Lower leg skin (tissue), 3 donors: ENCODE measurements at regions not wholly inside any gene's neighbourhood (a gene's known extent, or its start where the extent isn't known, plus 50 kb on each side); places are given as distances from the start of the nearest gene placed in this dataset.

Source experiments
- CTCF ChIP-seq, 3 donors: fragments of 450-650 bp; IDR thresholded peaks; one replicate each; pipeline ENCODE4 v1.5.1; 2016; ENCODE audit warnings: antibody characterized with exemption in 3 of 3, mild to moderate bottlenecking in 3 of 3, moderate library complexity in 2 of 3
- POLR2A ChIP-seq, 2 donors: fragments of 450-650 bp; IDR thresholded peaks; one replicate each; pipeline ENCODE4 v1.6.1; 2016 to 2017; ENCODE audit warnings: antibody characterized with exemption in 2 of 2, mild to moderate bottlenecking in 1 of 2, moderate library complexity in 1 of 2

GRCh38 chr5:155996123-155996522, 330.8 kb upstream of the SGCD start:
- TF ChIP-seq CTCF (IDR thresholded peaks at IDR 0.05) (no peak), POLR2A (IDR thresholded peaks at IDR 0.05) (no peak)
